GM10248 (cell line): ENCODE measurements at regions not wholly inside any gene's neighbourhood (a gene's known extent, or its start where the extent isn't known, plus 50 kb on each side); places are given as distances from the start of the nearest gene placed in this dataset.

Source experiments
- CTCF ChIA-PET: fragments of 300-600 bp; sonication (Branson Sonifier 250); formaldehyde crosslinking; extraction: SDS; loops from one replicate; lab custom pipeline; 2021; ENCODE audit warnings: antibody characterized with exemption; lab: Yijun Ruan, JAX
- POLR2A ChIA-PET: fragments of 350-650 bp; sonication (Branson Sonifier 250); formaldehyde crosslinking; extraction: SDS; loops from one replicate; lab custom pipeline; 2020; ENCODE audit warnings: antibody characterized with exemption; lab: Yijun Ruan, JAX
- DNase-seq: peaks from one replicate; pipeline ENCODE4 v3.0.0; 2012; ENCODE audit errors: extremely low spot score
- TF ChIP-seq, protein P1 (sequence below): IDR thresholded peaks from 2 replicates; pipeline ENCODE4 v1.5.1; 2012; ENCODE audit warnings: mild to moderate bottlenecking, low read depth; ENCODE audit errors: extremely low read depth, missing control alignments, control extremely low read depth

GRCh38 chr21:16072221-16072620 is 342.4 kb downstream of the USP25 start:
- TF ChIP-seq, protein P1, sequence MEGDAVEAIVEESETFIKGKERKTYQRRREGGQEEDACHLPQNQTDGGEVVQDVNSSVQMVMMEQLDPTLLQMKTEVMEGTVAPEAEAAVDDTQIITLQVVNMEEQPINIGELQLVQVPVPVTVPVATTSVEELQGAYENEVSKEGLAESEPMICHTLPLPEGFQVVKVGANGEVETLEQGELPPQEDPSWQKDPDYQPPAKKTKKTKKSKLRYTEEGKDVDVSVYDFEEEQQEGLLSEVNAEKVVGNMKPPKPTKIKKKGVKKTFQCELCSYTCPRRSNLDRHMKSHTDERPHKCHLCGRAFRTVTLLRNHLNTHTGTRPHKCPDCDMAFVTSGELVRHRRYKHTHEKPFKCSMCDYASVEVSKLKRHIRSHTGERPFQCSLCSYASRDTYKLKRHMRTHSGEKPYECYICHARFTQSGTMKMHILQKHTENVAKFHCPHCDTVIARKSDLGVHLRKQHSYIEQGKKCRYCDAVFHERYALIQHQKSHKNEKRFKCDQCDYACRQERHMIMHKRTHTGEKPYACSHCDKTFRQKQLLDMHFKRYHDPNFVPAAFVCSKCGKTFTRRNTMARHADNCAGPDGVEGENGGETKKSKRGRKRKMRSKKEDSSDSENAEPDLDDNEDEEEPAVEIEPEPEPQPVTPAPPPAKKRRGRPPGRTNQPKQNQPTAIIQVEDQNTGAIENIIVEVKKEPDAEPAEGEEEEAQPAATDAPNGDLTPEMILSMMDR = no peak
- no peak for DNase-seq
- POLR2A ChIA-PET = no interaction called here
- CTCF ChIA-PET = interaction anchor here (1.1 to 1.6 kb wide), 3 partner anchors 9 to 44 kb away, joined by 3 read pairs; no protein-coding TSS in a partner anchor

- DNase-seq = no peak
- ChIA-PET POLR2A (no interaction called here), CTCF (interaction anchor here (1.1 to 1.6 kb wide), 3 partner anchors 9 to 43 kb away, joined by 3 read pairs; no protein-coding TSS in a partner anchor)
- TF ChIP-seq, protein P1 = no peak
Observed at GRCh38 chr21:16072737-16073136, 343.0 kb downstream of the USP25 start.

- no peak for DNase-seq
- TF ChIP-seq, protein P1 = no peak
- CTCF ChIA-PET = interaction anchor here (0.6 kb wide), 1 partner anchor 9 kb away, joined by 3 read pairs; no protein-coding TSS in a partner anchor
- POLR2A ChIA-PET = no interaction called here
Observed at GRCh38 chr21:16073586-16073985, 343.8 kb downstream of the USP25 start.

- POLR2A ChIA-PET = no interaction called here
- CTCF ChIA-PET = interaction anchor here (0.8 kb wide), 1 partner anchor 8 kb away, joined by 5 read pairs; no protein-coding TSS in a partner anchor
- DNase-seq = no peak
- TF ChIP-seq, protein P1 = no peak
Observed at GRCh38 chr21:16074950-16075489, 345.2 kb downstream of the USP25 start.

DNA sequence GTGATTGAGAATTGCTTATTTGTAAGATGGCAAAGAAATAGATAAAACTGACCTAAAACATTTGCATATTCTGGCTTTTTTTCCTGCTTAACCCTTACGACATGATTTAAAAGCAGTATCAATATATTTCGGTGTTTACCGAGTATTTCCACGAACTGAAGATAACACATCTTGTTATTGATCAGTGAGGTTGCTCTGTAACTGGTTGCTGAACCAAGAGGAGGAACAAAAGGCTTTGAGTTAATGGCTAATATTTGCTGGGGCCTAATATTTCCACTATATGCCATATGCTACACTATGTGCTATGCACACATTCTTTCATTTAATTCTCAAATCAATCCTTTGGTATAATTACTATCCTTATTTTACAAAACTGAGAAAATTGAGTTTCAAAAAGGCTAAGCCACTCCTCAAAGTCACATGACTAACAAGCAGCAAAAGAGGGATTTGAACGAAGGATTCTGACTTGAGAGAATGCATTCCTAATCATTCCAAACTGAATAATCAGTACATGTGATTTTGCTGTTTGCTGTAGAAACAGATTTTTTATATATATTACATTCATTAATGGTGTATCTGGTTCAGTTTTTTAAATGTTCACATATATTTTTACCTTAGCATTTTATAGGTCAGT is 346.0 kb downstream of the USP25 start:
- no peak for DNase-seq
- POLR2A ChIA-PET = no interaction called here
- TF ChIP-seq, protein P1 = no peak
- CTCF ChIA-PET = interaction anchor here (1.1 kb wide), 1 partner anchor 18 kb away, joined by 3 read pairs; no protein-coding TSS in a partner anchor

- ChIA-PET POLR2A (no interaction called here), CTCF (interaction anchor here (1.1 kb wide), 1 partner anchor 18 kb away, joined by 3 read pairs; no protein-coding TSS in a partner anchor)
- TF ChIP-seq, protein P1 = no peak
- no peak for DNase-seq
Observed at GRCh38 chr21:16076465-16076864, 346.7 kb downstream of the USP25 start.
